ENCODE measurements at regions not wholly inside any gene's neighbourhood (a gene's known extent, or its start where the extent isn't known, plus 50 kb on each side); places are given as distances from the start of the nearest gene placed in this dataset.
"Not testable (repeated sequence)": the region's sequence is repeated elsewhere in the genome, so short reads cannot be mapped to it uniquely, and the experiment has no call there.

- TF ChIP-seq ZNF148 (tag by site-specific recombination; IDR thresholded peaks at IDR 0.05; ENCODE audit: borderline replicate concordance) (no peak), ZNF626 (tag by site-specific recombination; IDR thresholded peaks at IDR 0.05) (no peak), ZSCAN5A (tag by site-specific recombination; IDR thresholded peaks at IDR 0.05) (no peak), GLI2 (tag by site-specific recombination; IDR thresholded peaks at IDR 0.05; ENCODE audit: borderline replicate concordance, low read depth) (no peak), EGR2 (tag by site-specific recombination; IDR thresholded peaks at IDR 0.05; ENCODE audit: low read depth) (no peak), KLF9 (tag by site-specific recombination; IDR thresholded peaks at IDR 0.05; ENCODE audit: low read depth) (no peak), ZSCAN23 (tag by site-specific recombination; IDR thresholded peaks at IDR 0.05) (no peak), HIC1 (tag by site-specific recombination; IDR thresholded peaks at IDR 0.05) (no peak), KLF17 (tag by site-specific recombination; IDR thresholded peaks at IDR 0.05) (no peak), ZNF596 (tag by site-specific recombination; IDR thresholded peaks at IDR 0.05) (no peak)
Observed at GRCh38 chr2:51780353-51780752, 748.4 kb upstream of the NRXN1 start (continued).

- H3K9me3 ChIP-seq (ENCODE audit: control insufficient read depth, insufficient read depth, low read depth, low read length); H3K36me3 ChIP-seq (ENCODE audit: control insufficient read depth in 2 of 2, insufficient read depth in 1 of 2, low read length in 2 of 2); H3K4me1 ChIP-seq (ENCODE audit: control insufficient read depth, insufficient read depth, low read length); H3K27ac ChIP-seq (ENCODE audit: extremely low read depth, low read depth, low read length); POLR2A ChIA-PET; H3K4me3 ChIP-seq (ENCODE audit: low read depth, low read length): not testable (repeated sequence)
- CTCF ChIA-PET: interaction anchor here (1.0 kb wide), 1 partner anchor 16 kb away, joined by 4 read pairs; no protein-coding TSS in a partner anchor
Observed at GRCh38 chr2:51779723-51780122, 747.8 kb upstream of the NRXN1 start.

GRCh38 chr2:51778806-51779205 lies 746.9 kb upstream of the NRXN1 start:
- H3K36me3 ChIP-seq (ENCODE audit: control insufficient read depth in 2 of 2, insufficient read depth in 1 of 2, low read length in 2 of 2): no peaks in the 10 kb centered on the region
- no peaks in the 10 kb centered on the region for H3K9me3 ChIP-seq (ENCODE audit: control insufficient read depth, insufficient read depth, low read depth, low read length)
- POLR2A ChIA-PET: no interaction called here
- no peak overlapping the region for H3K4me3 ChIP-seq (ENCODE audit: low read depth, low read length)
- TF ChIP-seq ZIC2 (tag by site-specific recombination; IDR thresholded peaks at IDR 0.05) (no peak), KLF16 (tag by site-specific recombination; IDR thresholded peaks at IDR 0.05) (no peak), BCL6B (tag by site-specific recombination; IDR thresholded peaks at IDR 0.05) (no peak), ZBTB44 (tag by site-specific recombination; IDR thresholded peaks at IDR 0.05) (no peak), ZNF707 (tag by site-specific recombination; IDR thresholded peaks at IDR 0.05) (no peak), PBX3 (CRISPR knock-in tag; IDR thresholded peaks at IDR 0.05) (no peak)
- CTCF ChIA-PET: interaction anchor here (1.0 kb wide), 1 partner anchor 17 kb away, joined by 4 read pairs; no protein-coding TSS in a partner anchor
- no peaks in the 10 kb centered on the region for H3K4me1 ChIP-seq (ENCODE audit: control insufficient read depth, insufficient read depth, low read length)
- H3K27ac ChIP-seq (ENCODE audit: extremely low read depth, low read depth, low read length): no peak overlapping the region

- H3K9me3 ChIP-seq (ENCODE audit: control insufficient read depth, insufficient read depth, low read depth, low read length); H3K4me3 ChIP-seq (ENCODE audit: low read depth, low read length); H3K27ac ChIP-seq (ENCODE audit: extremely low read depth, low read depth, low read length); H3K36me3 ChIP-seq (ENCODE audit: control insufficient read depth in 2 of 2, insufficient read depth in 1 of 2, low read length in 2 of 2); POLR2A ChIA-PET; H3K4me1 ChIP-seq (ENCODE audit: control insufficient read depth, insufficient read depth, low read length): not testable (repeated sequence)
- CTCF ChIA-PET: interaction anchor here (0.7 kb wide), 1 partner anchor 1076 kb away, joined by 3 read pairs; no protein-coding TSS in a partner anchor
Observed at GRCh38 chr2:51774606-51775005, 742.7 kb upstream of the NRXN1 start.
